ENCODE measurements at regions not wholly inside any gene's neighbourhood (a gene's known extent, or its start where the extent isn't known, plus 50 kb on each side); places are given as distances from the start of the nearest gene placed in this dataset.

- in situ Hi-C loops (cut with MboI; ENCODE audit: low sequenced_read_pairs, unreplicated experiment): no loop called here
- DNase-seq (ENCODE audit: low spot score): no peak
- TF ChIP-seq CTCF (IDR thresholded peaks at IDR 0.05; ENCODE audit: borderline replicate concordance, control extremely low read depth, extremely low read depth, insufficient read depth, missing control alignments): no peak
Observed at GRCh38 chr10:78512205-78512550, 478.5 kb downstream of the RPS24 start.

GRCh38 chr10:78513330-78513729 is 479.7 kb downstream of the RPS24 start:
- no peak for TF ChIP-seq CTCF (IDR thresholded peaks at IDR 0.05; ENCODE audit: borderline replicate concordance, control extremely low read depth, extremely low read depth, insufficient read depth, missing control alignments)
- DNase-seq (ENCODE audit: low spot score): no peak
- in situ Hi-C loops (cut with MboI; ENCODE audit: low sequenced_read_pairs, unreplicated experiment): no loop called here

- in situ Hi-C loops (cut with MboI; ENCODE audit: low sequenced_read_pairs, unreplicated experiment): no loop called here
- no peak for DNase-seq (ENCODE audit: low spot score)
- no peak for TF ChIP-seq CTCF (IDR thresholded peaks at IDR 0.05; ENCODE audit: borderline replicate concordance, control extremely low read depth, extremely low read depth, insufficient read depth, missing control alignments)
Observed at GRCh38 chr10:78513986-78514385, 480.3 kb downstream of the RPS24 start.

- TF ChIP-seq CTCF (IDR thresholded peaks at IDR 0.05; ENCODE audit: borderline replicate concordance, control extremely low read depth, extremely low read depth, insufficient read depth, missing control alignments): no peak
- in situ Hi-C loops (cut with MboI; ENCODE audit: low sequenced_read_pairs, unreplicated experiment): no loop called here
- no peak for DNase-seq (ENCODE audit: low spot score)
Observed at GRCh38 chr10:78514459-78514858, 480.8 kb downstream of the RPS24 start.

GRCh38 chr10:78515038-78515872 is 481.6 kb downstream of the RPS24 start:
- in situ Hi-C loops (cut with MboI; ENCODE audit: low sequenced_read_pairs, unreplicated experiment): no loop called here
- no peak for TF ChIP-seq CTCF (IDR thresholded peaks at IDR 0.05; ENCODE audit: borderline replicate concordance, control extremely low read depth, extremely low read depth, insufficient read depth, missing control alignments)
- DNase-seq (ENCODE audit: low spot score): no peak

GRCh38 chr10:78515873-78516153 is 482.1 kb downstream of the RPS24 start:
- no peak for DNase-seq (ENCODE audit: low spot score)
- TF ChIP-seq CTCF (IDR thresholded peaks at IDR 0.05; ENCODE audit: borderline replicate concordance, control extremely low read depth, extremely low read depth, insufficient read depth, missing control alignments): no peak
- in situ Hi-C loops (cut with MboI; ENCODE audit: low sequenced_read_pairs, unreplicated experiment): no loop called here

Data from GM13976 (cell line).